Right lobe of liver (tissue), 6 donors: ENCODE measurements at regions not wholly inside any gene's neighbourhood (a gene's known extent, or its start where the extent isn't known, plus 50 kb on each side); places are given as distances from the start of the nearest gene placed in this dataset.

ENCODE experiments used
- ATAC-seq, 4 donors: fragments of 200-7000 bp; cut with Tn5 transposase; one replicate each; pipeline ENCODE4 v1.9.1; 2020; ENCODE audit warnings: mild to moderate bottlenecking in 4 of 4, moderate library complexity in 4 of 4
- DNase-seq, 3 donors: peaks; one replicate each; pipeline ENCODE4 v3.0.0-alpha.2; 2020
- H3K27ac ChIP-seq, 3 donors: fragments of 200-600 bp; one replicate each; pipeline ENCODE4 v1.8.0; 2022
- H3K27me3 ChIP-seq, 2 donors: fragments of 200-600 bp; one replicate each; pipeline ENCODE4 v1.8.0; 2022
- H3K36me3 ChIP-seq, 4 donors: fragments of 200-600 bp; sonication (generic) in 1 of 4; one replicate each; pipeline versions ENCODE4 v1.5.1 to v1.8.0; 2017 to 2022; ENCODE audit warnings: control low read depth in 1 of 4
- H3K4me1 ChIP-seq, 4 donors: fragments of 200-600 bp; sonication (generic) in 1 of 4; one replicate each; pipeline versions ENCODE4 v1.5.1 to v1.8.0; 2017 to 2022; ENCODE audit warnings: control low read depth in 1 of 4
- H3K4me3 ChIP-seq, 3 donors: fragments of 200-600 bp; one replicate each; pipeline ENCODE4 v1.8.0; 2022
- H3K9me3 ChIP-seq, 4 donors: fragments of 200-600 bp; sonication (generic) in 1 of 4; one replicate each; pipeline versions ENCODE4 v1.5.1 to v1.8.0; 2017 to 2022; ENCODE audit warnings: control low read depth in 1 of 4
- CTCF ChIP-seq, 4 donors: fragments of 200-600 bp in 3 of 4; fragments of 450-650 bp in 1 of 4; IDR thresholded peaks; one replicate each; pipeline versions ENCODE4 v1.5.1 to v1.8.0; 2016 to 2022; ENCODE audit warnings: antibody characterized with exemption in 4 of 4, mild to moderate bottlenecking in 2 of 4
- POLR2A ChIP-seq: fragments of 450-650 bp; IDR thresholded peaks from one replicate; pipeline ENCODE4 v1.6.1; 2017; ENCODE audit warnings: antibody characterized with exemption, mild to moderate bottlenecking
- WGBS: methylation state at CpG from one replicate; pipeline ENCODE4 v1.1.6; 2018; ENCODE audit warnings: low coverage, low lambda C conversion rate; ENCODE audit not compliant: insufficient coverage; ENCODE audit errors: missing lambda C conversion rate; 5-methylcytosine and 5-hydroxymethylcytosine counted together
- intact Hi-C, 2 donors: fragments of 100-400 bp; cut with DNase I; formaldehyde crosslinking; loops; one replicate each; pipeline versions ENCODE4 v1.11.2 to v1.14.1; 2022
- donor health status: DM: no; HTN: yes; CAD: no.
- donor health status: DM: no; HTN: no; CAD: no.
- donor health status: DM: no; HTN: no; CAD: no.
- donor health status: DM: no; HTN: yes; CAD: no.
- donor health status: DM: no; HTN: yes; CAD: no.

GRCh38 chr2:102082571-102083392, 59.8 kb upstream of the IL1R1 start:
- no peaks in the 10 kb centered on the region for H3K36me3 ChIP-seq
- peak; percentile 78 to 91 (median 81) for ATAC-seq
- H3K9me3 ChIP-seq, result no peaks in the 10 kb centered on the region
- intact Hi-C loops, result no loop called here
- H3K4me1 ChIP-seq, result peaks cover 0 to 7% (median 0%) of the 10 kb centered on the region in 4 donors
- H3K27ac ChIP-seq, result peak overlapping the region; percentile 2 to 35 (median 19)
- WGBS, result 34% methylated on average over 8 of the region's 10 CpGs
- no peaks in the 10 kb centered on the region for H3K27me3 ChIP-seq
- TF ChIP-seq CTCF (IDR thresholded peaks at IDR 0.05), result no peak
- TF ChIP-seq POLR2A, result no peak
- no peak overlapping the region for H3K4me3 ChIP-seq
- DNase-seq, result no peak

- intact Hi-C loops, result no loop called here
- no peaks in the 10 kb centered on the region for H3K9me3 ChIP-seq
- TF ChIP-seq CTCF (IDR thresholded peaks at IDR 0.05) (no peak), POLR2A (no peak)
- no peak for ATAC-seq
- no peak overlapping the region for H3K4me3 ChIP-seq
- 67% methylated on average over 3 of the region's 3 CpGs for WGBS
- no peaks in the 10 kb centered on the region for H3K36me3 ChIP-seq
- H3K27me3 ChIP-seq, result no peaks in the 10 kb centered on the region
- H3K4me1 ChIP-seq, result peaks cover 0 to 7% (median 0%) of the 10 kb centered on the region in 4 donors
- DNase-seq, result no peak
- H3K27ac ChIP-seq, result peak overlapping the region in 1 of 3 donors; percentile 35
Measured at GRCh38 chr2:102083393-102083703, 59.2 kb upstream of the IL1R1 start.

- Histone ChIP-seq H3K4me3 (no peak overlapping the region), H3K36me3 (no peaks in the 10 kb centered on the region), H3K9me3 (no peaks in the 10 kb centered on the region), H3K27me3 (no peaks in the 10 kb centered on the region), H3K27ac (no peak overlapping the region), H3K4me1 (peaks cover 0 to 7% (median 0%) of the 10 kb centered on the region in 4 donors)
- no peak for TF ChIP-seq CTCF (IDR thresholded peaks at IDR 0.05)
- no peak for TF ChIP-seq POLR2A
- DNase-seq (no peak), ATAC-seq (no peak)
- 76% methylated on average over 2 of the region's 2 CpGs for WGBS
- intact Hi-C loops, result no loop called here
Measured at GRCh38 chr2:102084651-102085050, 57.9 kb upstream of the IL1R1 start.

- no peaks in the 10 kb centered on the region for H3K36me3 ChIP-seq
- WGBS, result 87% methylated on average over 1 of the region's 1 CpG
- H3K27ac ChIP-seq, result no peak overlapping the region
- DNase-seq (no peak), ATAC-seq (no peak)
- intact Hi-C loops, result no loop called here
- H3K27me3 ChIP-seq, result no peaks in the 10 kb centered on the region
- peaks cover 0 to 7% (median 0%) of the 10 kb centered on the region in 4 donors for H3K4me1 ChIP-seq
- no peak for TF ChIP-seq POLR2A
- no peak for TF ChIP-seq CTCF (IDR thresholded peaks at IDR 0.05)
- H3K9me3 ChIP-seq, result no peaks in the 10 kb centered on the region
- H3K4me3 ChIP-seq, result no peak overlapping the region
Measured at GRCh38 chr2:102085238-102085637, 57.3 kb upstream of the IL1R1 start.
